GM23338 (cell line): ENCODE measurements at regions not wholly inside any gene's neighbourhood (a gene's known extent, or its start where the extent isn't known, plus 50 kb on each side); places are given as distances from the start of the nearest gene placed in this dataset.

Experiments used
- ATAC-seq: fragments of 200-7000 bp; cut with Tn5 transposase; 3 replicates; pipeline ENCODE4 v1.9.1; 2020
- DNase-seq: peaks from one replicate; pipeline ENCODE4 v3.0.0-alpha.2; 2015; ENCODE audit warnings: low spot score
- H2AFZ ChIP-seq: fragments of 200-600 bp; sonication (generic); 2 replicates; pipeline ENCODE4 v1.8.0; 2016; ENCODE audit warnings: antibody characterized with exemption, mild to moderate bottlenecking, moderate library complexity
- H3F3A ChIP-seq: fragments of 200-600 bp; sonication (generic); replicated peaks from 2 replicates; pipeline ENCODE4 v1.8.0; 2017; ENCODE audit warnings: antibody characterized with exemption, mixed run types, low read depth
- H3K27ac ChIP-seq: fragments of 200-600 bp; sonication (generic); 2 replicates; pipeline ENCODE4 v1.6.1; 2016; ENCODE audit warnings: low read depth
- H3K27me3 ChIP-seq: fragments of 200-600 bp; sonication (generic); 2 replicates; pipeline ENCODE4 v1.8.0; 2016; ENCODE audit warnings: mild to moderate bottlenecking, mixed run types, moderate library complexity; ENCODE audit not compliant: insufficient read depth
- H3K36me3 ChIP-seq: fragments of 200-600 bp; sonication (generic); 2 replicates; pipeline ENCODE4 v1.8.0; 2016; ENCODE audit warnings: mild to moderate bottlenecking; ENCODE audit not compliant: insufficient read depth
- H3K4me1 ChIP-seq: fragments of 200-600 bp; sonication (generic); 2 replicates; pipeline ENCODE4 v1.8.0; 2016; ENCODE audit warnings: mild to moderate bottlenecking, moderate library complexity; ENCODE audit not compliant: insufficient read depth
- H3K4me2 ChIP-seq: fragments of 200-600 bp; sonication (generic); 2 replicates; pipeline ENCODE4 v1.7.1; 2017; ENCODE audit warnings: mixed run types
- H3K4me3 ChIP-seq: fragments of 200-600 bp; sonication (generic); 2 replicates; pipeline ENCODE4 v1.6.1; 2016; ENCODE audit warnings: mixed run types
- H3K79me2 ChIP-seq: fragments of 200-600 bp; sonication (generic); replicated peaks from 2 replicates; pipeline ENCODE4 v1.8.0; 2017; ENCODE audit warnings: mild to moderate bottlenecking; ENCODE audit not compliant: insufficient read depth
- H3K9me2 ChIP-seq: fragments of 200-600 bp; sonication (generic); 2 replicates; pipeline ENCODE4 v1.8.0; 2017; ENCODE audit not compliant: insufficient read depth
- H4K20me1 ChIP-seq: fragments of 200-600 bp; sonication (generic); replicated peaks from 2 replicates; pipeline ENCODE4 v1.8.0; 2017; ENCODE audit warnings: mild to moderate bottlenecking; ENCODE audit not compliant: insufficient read depth
- H3K27ac Mint-ChIP-seq: 2 replicates; pipeline ENCODE4 v1.8.0; 2020; ENCODE audit warnings: inconsistent platforms, mild to moderate bottlenecking, moderate library complexity, mixed read lengths
- H3K27me3 Mint-ChIP-seq: 3 replicates; pipeline ENCODE4 v1.8.0; 2022; ENCODE audit warnings: low read depth, mild to moderate bottlenecking, moderate library complexity, mixed read lengths, inconsistent platforms; ENCODE audit not compliant: insufficient read depth, poor library complexity
- H3K36me3 Mint-ChIP-seq: 3 replicates; pipeline ENCODE4 v1.8.0; 2021; ENCODE audit warnings: low read depth, mild to moderate bottlenecking, inconsistent platforms, moderate library complexity, mixed read lengths
- H3K4me1 Mint-ChIP-seq: 3 replicates; pipeline ENCODE4 v1.8.0; 2020; ENCODE audit warnings: mild to moderate bottlenecking, inconsistent platforms, mixed read lengths
- H3K4me3 Mint-ChIP-seq: 3 replicates; pipeline ENCODE4 v1.8.0; 2021; ENCODE audit warnings: moderate library complexity, mild to moderate bottlenecking, inconsistent platforms, mixed read lengths
- H3K9me3 Mint-ChIP-seq: 3 replicates; pipeline ENCODE4 v1.8.0; 2020; ENCODE audit warnings: moderate library complexity, mild to moderate bottlenecking, inconsistent platforms, mixed read lengths
- CREB1 ChIP-seq: fragments of 250-450 bp; sonication (Bioruptor Pico); IDR thresholded peaks from 2 replicates; pipeline ENCODE4 v1.5.0; 2020; ENCODE audit warnings: low read depth, mild to moderate bottlenecking, moderate library complexity
- EZH2 ChIP-seq: fragments of 200-600 bp; sonication (generic); IDR thresholded peaks from one replicate; pipeline ENCODE4 v1.8.0; 2017; ENCODE audit warnings: antibody characterized with exemption, mild to moderate bottlenecking, low read depth; ENCODE audit not compliant: unreplicated experiment
- EZH2phosphoT487 ChIP-seq: fragments of 200-600 bp; sonication (generic); IDR thresholded peaks from one replicate; pipeline ENCODE4 v1.8.1; 2018; ENCODE audit warnings: antibody characterized with exemption; ENCODE audit not compliant: unreplicated experiment
- JUNB ChIP-seq: IDR thresholded peaks from one replicate; pipeline ENCODE4 v1.6.1; 2016; ENCODE audit warnings: antibody characterized with exemption; ENCODE audit not compliant: unreplicated experiment
- NANOG ChIP-seq: IDR thresholded peaks from 2 replicates; pipeline ENCODE4 v1.6.1; 2016; ENCODE audit warnings: antibody characterized with exemption, borderline replicate concordance
- POLR2AphosphoS5 ChIP-seq: IDR thresholded peaks from 2 replicates; pipeline ENCODE4 v1.6.1; 2016; ENCODE audit warnings: antibody characterized with exemption, low read depth
- REST ChIP-seq: IDR thresholded peaks from one replicate; pipeline ENCODE4 v1.6.1; 2018; ENCODE audit warnings: antibody characterized with exemption; ENCODE audit not compliant: unreplicated experiment
- STAT1 ChIP-seq: IDR thresholded peaks from one replicate; pipeline ENCODE4 v1.6.1; 2016; ENCODE audit warnings: antibody characterized with exemption; ENCODE audit not compliant: unreplicated experiment
- ZNF114 ChIP-seq: fragments of 250-450 bp; sonication (Bioruptor Pico); IDR thresholded peaks from 2 replicates; pipeline ENCODE4 v1.5.0; 2020; ENCODE audit warnings: mild to moderate bottlenecking, moderate library complexity
- ZNF331 ChIP-seq: fragments of 250-450 bp; sonication (Bioruptor Pico); IDR thresholded peaks from 2 replicates; pipeline ENCODE4 v1.5.0; 2020; ENCODE audit warnings: low read depth, mild to moderate bottlenecking, moderate library complexity
- TF ChIP-seq, protein P1 (sequence below): fragments of 250-450 bp; sonication (Bioruptor Pico); IDR thresholded peaks from 2 replicates; pipeline ENCODE4 v1.5.0; 2020; ENCODE audit warnings: mild to moderate bottlenecking, moderate library complexity
- TF ChIP-seq, protein P2 (sequence below): IDR thresholded peaks from 2 replicates; pipeline ENCODE4 v1.6.1; 2016; ENCODE audit warnings: antibody characterized with exemption
- TF ChIP-seq, protein P3 (sequence below), 2 experiments: fragments of 200-600 bp in 1 of 2; sonication (generic) in 1 of 2; conservative IDR thresholded peaks; 2 replicates each; pipeline versions ENCODE4 v1.5.1 to v1.6.1; 2016 to 2017; ENCODE audit warnings: antibody characterized with exemption in 2 of 2, low read depth in 2 of 2, mild to moderate bottlenecking in 2 of 2, moderate library complexity in 1 of 2

DNA sequence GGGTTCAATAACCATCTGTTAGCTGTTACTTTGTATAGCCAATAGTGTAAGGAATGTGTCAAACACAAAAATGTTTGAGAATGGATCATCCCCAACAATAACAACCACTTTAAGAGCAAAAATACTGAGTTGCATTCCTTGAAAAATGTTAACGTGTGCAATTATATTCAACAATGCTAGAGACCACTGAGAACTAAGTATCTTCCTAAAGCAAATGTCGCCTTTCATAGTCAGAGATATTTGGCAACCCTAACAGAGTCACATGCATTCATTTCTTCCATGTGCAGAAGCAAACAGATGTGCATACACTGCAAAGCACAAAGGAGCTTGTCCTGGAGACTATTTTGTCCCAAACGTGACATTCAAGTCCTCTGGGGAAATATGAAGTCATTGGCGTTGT is 448.6 kb downstream of the GJA1 start:
- H3K9me2 ChIP-seq: 0 out of 2 replicates have a peak, but pooled peaks cover 3% of the 10 kb centered on the region
- peaks cover 4% of the 10 kb centered on the region for H3K27me3 Mint-ChIP-seq
- H3K27me3 ChIP-seq: no peaks in the 10 kb centered on the region
- no peak overlapping the region for H3K27ac ChIP-seq
- H3K9me3 Mint-ChIP-seq: no peaks in the 10 kb centered on the region
- no peak overlapping the region for H3K27ac Mint-ChIP-seq
- H3K4me3 Mint-ChIP-seq: no peak overlapping the region
- no peak overlapping the region for H2AFZ ChIP-seq
- no peaks in the 10 kb centered on the region for H3K79me2 ChIP-seq
- H3K36me3 ChIP-seq: no peaks in the 10 kb centered on the region
- H3F3A ChIP-seq: no peaks in the 10 kb centered on the region
- no peaks in the 10 kb centered on the region for H4K20me1 ChIP-seq
- DNase-seq: no peak
- H3K4me1 ChIP-seq: peaks cover 9% of the 10 kb centered on the region
- no peak for TF ChIP-seq ZNF114 (CRISPR knock-in tag)
- TF ChIP-seq CREB1 (CRISPR knock-in tag): no peak
- no peak for TF ChIP-seq JUNB
- TF ChIP-seq EZH2: no peak
- TF ChIP-seq POLR2AphosphoS5: no peak
- TF ChIP-seq STAT1: no peak
- TF ChIP-seq EZH2phosphoT487: no peak
- no peak for TF ChIP-seq REST
- TF ChIP-seq NANOG: no peak
- TF ChIP-seq, protein P1, sequence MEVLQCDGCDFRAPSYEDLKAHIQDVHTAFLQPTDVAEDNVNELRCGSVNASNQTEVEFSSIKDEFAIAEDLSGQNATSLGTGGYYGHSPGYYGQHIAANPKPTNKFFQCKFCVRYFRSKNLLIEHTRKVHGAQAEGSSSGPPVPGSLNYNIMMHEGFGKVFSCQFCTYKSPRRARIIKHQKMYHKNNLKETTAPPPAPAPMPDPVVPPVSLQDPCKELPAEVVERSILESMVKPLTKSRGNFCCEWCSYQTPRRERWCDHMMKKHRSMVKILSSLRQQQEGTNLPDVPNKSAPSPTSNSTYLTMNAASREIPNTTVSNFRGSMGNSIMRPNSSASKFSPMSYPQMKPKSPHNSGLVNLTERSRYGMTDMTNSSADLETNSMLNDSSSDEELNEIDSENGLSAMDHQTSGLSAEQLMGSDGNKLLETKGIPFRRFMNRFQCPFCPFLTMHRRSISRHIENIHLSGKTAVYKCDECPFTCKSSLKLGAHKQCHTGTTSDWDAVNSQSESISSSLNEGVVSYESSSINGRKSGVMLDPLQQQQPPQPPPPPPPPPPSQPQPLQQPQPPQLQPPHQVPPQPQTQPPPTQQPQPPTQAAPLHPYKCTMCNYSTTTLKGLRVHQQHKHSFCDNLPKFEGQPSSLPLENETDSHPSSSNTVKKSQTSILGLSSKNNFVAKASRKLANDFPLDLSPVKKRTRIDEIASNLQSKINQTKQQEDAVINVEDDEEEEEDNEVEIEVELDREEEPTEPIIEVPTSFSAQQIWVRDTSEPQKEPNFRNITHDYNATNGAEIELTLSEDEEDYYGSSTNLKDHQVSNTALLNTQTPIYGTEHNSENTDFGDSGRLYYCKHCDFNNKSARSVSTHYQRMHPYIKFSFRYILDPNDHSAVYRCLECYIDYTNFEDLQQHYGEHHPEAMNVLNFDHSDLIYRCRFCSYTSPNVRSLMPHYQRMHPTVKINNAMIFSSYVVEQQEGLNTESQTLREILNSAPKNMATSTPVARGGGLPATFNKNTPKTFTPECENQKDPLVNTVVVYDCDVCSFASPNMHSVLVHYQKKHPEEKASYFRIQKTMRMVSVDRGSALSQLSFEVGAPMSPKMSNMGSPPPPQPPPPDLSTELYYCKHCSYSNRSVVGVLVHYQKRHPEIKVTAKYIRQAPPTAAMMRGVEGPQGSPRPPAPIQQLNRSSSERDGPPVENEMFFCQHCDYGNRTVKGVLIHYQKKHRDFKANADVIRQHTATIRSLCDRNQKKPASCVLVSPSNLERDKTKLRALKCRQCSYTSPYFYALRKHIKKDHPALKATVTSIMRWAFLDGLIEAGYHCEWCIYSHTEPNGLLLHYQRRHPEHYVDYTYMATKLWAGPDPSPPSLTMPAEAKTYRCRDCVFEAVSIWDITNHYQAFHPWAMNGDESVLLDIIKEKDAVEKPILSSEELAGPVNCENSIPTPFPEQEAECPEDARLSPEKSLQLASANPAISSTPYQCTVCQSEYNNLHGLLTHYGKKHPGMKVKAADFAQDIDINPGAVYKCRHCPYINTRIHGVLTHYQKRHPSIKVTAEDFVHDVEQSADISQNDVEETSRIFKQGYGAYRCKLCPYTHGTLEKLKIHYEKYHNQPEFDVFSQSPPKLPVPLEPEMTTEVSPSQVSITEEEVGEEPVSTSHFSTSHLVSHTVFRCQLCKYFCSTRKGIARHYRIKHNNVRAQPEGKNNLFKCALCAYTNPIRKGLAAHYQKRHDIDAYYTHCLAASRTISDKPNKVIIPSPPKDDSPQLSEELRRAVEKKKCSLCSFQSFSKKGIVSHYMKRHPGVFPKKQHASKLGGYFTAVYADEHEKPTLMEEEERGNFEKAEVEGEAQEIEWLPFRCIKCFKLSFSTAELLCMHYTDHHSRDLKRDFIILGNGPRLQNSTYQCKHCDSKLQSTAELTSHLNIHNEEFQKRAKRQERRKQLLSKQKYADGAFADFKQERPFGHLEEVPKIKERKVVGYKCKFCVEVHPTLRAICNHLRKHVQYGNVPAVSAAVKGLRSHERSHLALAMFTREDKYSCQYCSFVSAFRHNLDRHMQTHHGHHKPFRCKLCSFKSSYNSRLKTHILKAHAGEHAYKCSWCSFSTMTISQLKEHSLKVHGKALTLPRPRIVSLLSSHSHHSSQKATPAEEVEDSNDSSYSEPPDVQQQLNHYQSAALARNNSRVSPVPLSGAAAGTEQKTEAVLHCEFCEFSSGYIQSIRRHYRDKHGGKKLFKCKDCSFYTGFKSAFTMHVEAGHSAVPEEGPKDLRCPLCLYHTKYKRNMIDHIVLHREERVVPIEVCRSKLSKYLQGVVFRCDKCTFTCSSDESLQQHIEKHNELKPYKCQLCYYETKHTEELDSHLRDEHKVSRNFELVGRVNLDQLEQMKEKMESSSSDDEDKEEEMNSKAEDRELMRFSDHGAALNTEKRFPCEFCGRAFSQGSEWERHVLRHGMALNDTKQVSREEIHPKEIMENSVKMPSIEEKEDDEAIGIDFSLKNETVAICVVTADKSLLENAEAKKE (CRISPR knock-in tag): no peak
- TF ChIP-seq, protein P2, sequence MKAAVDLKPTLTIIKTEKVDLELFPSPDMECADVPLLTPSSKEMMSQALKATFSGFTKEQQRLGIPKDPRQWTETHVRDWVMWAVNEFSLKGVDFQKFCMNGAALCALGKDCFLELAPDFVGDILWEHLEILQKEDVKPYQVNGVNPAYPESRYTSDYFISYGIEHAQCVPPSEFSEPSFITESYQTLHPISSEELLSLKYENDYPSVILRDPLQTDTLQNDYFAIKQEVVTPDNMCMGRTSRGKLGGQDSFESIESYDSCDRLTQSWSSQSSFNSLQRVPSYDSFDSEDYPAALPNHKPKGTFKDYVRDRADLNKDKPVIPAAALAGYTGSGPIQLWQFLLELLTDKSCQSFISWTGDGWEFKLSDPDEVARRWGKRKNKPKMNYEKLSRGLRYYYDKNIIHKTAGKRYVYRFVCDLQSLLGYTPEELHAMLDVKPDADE: no peak
- TF ChIP-seq ZNF331 (CRISPR knock-in tag): no peak
- TF ChIP-seq, protein P3, sequence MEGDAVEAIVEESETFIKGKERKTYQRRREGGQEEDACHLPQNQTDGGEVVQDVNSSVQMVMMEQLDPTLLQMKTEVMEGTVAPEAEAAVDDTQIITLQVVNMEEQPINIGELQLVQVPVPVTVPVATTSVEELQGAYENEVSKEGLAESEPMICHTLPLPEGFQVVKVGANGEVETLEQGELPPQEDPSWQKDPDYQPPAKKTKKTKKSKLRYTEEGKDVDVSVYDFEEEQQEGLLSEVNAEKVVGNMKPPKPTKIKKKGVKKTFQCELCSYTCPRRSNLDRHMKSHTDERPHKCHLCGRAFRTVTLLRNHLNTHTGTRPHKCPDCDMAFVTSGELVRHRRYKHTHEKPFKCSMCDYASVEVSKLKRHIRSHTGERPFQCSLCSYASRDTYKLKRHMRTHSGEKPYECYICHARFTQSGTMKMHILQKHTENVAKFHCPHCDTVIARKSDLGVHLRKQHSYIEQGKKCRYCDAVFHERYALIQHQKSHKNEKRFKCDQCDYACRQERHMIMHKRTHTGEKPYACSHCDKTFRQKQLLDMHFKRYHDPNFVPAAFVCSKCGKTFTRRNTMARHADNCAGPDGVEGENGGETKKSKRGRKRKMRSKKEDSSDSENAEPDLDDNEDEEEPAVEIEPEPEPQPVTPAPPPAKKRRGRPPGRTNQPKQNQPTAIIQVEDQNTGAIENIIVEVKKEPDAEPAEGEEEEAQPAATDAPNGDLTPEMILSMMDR (conservative IDR thresholded peaks at IDR 0.05; ENCODE audit: low read depth in 2 of 2): no peak
- no peak overlapping the region for H3K4me3 ChIP-seq
- H3K4me2 ChIP-seq: no peak overlapping the region
- no peaks in the 10 kb centered on the region; the same call in 1 of the 3 replicates for H3K4me1 Mint-ChIP-seq
- H3K36me3 Mint-ChIP-seq: no peaks in the 10 kb centered on the region
- ATAC-seq: no peak
